8988T (cell line): ENCODE measurements at regions not wholly inside any gene's neighbourhood (a gene's known extent, or its start where the extent isn't known, plus 50 kb on each side); places are given as distances from the start of the nearest gene placed in this dataset.
"Not testable (repeated sequence)": the region's sequence is repeated elsewhere in the genome, so short reads cannot be mapped to it uniquely, and the experiment has no call there.

Experiments
- DNase-seq: peaks from one replicate; pipeline ENCODE4 v3.0.0; 2011

- DNase-seq = not testable (repeated sequence)
Measured at GRCh38 chr7:114076392-114077157, 157.8 kb upstream of the PPP1R3A start.

- DNase-seq = no peak
Measured at GRCh38 chr7:114073701-114074100, 154.9 kb upstream of the PPP1R3A start.

DNA sequence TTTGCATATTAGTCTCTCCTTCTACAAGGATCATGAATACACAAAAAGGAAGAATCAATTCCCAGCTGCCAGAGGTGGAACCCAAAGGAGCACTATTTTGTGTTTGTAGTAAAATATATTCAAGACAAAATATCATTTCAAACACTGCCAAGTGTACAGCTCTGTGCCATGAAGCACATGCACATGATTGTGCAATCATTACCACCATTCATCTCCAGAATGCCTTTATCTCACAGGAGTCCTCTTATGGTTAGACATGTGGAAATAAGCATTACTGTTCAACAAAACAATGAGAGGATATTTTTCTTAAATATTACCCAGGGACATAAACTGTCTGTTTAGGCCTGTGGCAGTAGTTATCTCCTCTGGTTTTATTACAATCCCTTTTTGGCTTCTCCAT is 151.4 kb upstream of the PPP1R3A start:
- no peak for DNase-seq

- DNase-seq = no peak
Measured at GRCh38 chr7:114062810-114063209, 144.0 kb upstream of the PPP1R3A start.

DNA sequence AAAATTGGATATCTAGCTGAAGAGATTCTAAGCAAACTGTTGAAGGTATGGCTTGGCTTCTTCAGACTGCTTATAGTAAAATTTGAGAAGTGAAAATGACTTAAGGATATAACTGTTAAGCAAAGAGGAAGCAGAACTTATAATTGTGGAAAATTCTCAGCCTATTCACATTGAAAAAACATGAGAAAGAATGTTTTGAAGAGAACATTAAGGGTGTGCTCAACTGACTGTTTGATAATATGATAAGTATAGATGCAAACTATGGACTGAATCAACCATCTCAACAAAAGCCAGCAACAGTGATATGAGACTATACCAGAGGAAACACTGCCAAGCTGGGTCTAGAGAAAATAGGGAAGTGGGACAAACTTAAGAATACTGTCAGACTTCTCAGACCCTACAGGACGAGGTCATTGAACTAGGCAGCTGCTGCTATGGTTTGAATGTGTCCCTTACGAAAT is 133.1 kb upstream of the PPP1R3A start:
- DNase-seq = no peak

- DNase-seq = no peak
Measured at GRCh38 chr7:114050571-114050970, 131.8 kb upstream of the PPP1R3A start.

DNA sequence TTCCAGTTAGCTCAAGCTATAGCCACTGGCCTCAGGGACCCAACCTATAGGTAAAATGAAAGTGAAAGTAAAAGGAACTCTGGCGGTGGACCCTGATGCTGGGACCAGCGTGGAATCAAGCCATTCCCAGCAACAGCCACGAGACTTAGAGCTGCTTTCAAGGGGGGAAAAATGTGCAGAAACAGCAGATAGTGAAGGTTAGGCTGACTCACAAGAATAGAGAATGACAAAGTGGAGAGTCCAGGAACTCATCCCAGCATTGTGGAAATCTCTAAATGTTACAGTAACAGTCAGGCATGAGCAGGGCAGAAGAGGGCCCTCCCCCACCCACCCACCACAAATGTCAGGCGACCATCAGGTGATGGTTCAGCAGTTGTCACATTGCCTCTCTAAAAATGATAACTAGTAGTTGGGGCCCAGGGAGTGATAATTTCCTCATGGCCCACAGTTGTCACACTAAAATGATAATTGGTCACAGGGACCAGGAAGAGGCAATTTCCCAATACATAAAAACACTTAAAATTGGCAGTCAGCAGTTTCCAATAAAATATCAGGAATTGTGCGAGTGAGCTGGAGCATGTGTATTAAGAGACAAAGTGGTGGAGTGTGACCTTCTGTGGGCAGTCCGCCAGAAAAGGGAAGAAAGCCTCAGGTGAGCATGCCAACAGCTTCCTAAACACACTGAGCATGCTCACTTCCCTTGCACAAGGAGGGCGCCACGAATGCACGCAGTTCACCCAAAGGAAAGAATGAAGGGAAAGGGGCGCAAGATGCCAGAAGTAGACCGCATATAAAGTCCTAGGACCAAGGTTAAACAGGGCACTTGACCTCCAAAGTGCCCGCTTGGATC is 129.8 kb upstream of the PPP1R3A start:
- peak; percentile 10 for DNase-seq

DNA sequence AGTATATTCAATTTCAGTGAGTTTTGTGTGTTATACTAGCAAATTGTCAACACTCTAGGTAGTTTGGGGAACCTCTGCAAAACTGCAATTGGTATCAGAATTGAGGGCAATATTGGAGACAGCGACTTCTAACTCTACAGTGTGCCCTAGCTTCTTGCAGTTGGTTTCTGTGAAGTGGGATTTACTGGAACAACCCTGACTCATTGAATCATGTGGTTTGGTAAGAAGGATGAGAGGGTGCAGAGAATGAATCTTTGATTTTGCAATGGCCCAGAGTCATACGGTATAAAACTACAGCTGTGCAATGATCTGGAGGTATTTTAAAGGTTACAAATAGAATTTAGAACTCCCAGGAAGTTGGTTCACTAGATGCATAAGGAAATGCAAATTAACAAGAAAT is 129.1 kb upstream of the PPP1R3A start:
- DNase-seq = no peak

DNA sequence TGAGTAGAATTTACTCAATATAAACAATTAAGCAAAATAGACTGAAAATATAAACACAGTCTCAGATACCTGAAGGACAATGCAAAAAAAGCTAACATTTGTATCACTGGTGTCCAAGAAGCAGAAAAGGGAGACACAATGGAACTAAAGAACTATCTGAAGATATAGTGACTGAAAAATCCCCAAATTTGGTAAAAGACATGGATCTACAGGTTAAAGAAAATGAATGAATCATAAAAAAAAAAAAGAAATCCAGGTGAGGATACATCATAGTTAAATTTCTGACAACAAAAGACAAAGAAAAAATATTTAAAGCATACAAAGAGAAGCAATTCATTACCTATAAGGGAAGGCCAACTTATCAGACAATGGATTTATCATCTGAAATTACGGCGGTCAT is 114.7 kb upstream of the PPP1R3A start:
- no peak for DNase-seq

DNA sequence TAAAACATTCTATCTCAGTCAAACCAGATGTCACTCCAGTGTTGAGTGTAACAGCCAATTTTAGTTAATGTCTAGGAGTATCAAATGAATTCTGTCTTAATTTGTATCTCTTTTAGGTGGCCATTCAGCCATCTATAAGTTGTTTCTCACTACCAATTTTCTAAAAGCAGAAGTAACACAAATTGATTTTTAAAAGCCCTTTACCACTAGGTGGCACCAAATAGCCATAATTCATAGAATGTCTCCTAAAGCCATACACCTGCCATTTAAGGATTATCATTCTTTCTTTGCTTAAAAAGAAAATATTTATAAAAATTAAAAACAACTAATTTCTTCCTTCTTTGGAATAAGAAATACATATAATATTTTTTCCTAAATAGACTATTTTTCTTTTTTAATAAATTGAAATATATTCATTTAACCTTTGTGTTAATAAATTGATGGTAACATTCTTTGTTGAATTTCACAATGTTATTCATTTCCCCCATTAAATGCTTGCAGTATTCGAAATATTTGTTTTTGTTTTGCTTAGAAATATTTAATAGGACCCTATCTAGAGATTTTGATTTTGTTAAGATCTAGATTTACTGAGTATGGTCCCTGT is 107.8 kb upstream of the PPP1R3A start:
- no peak for DNase-seq

GRCh38 chr7:114021135-114021534 is 102.3 kb upstream of the PPP1R3A start:
- DNase-seq = no peak

DNA sequence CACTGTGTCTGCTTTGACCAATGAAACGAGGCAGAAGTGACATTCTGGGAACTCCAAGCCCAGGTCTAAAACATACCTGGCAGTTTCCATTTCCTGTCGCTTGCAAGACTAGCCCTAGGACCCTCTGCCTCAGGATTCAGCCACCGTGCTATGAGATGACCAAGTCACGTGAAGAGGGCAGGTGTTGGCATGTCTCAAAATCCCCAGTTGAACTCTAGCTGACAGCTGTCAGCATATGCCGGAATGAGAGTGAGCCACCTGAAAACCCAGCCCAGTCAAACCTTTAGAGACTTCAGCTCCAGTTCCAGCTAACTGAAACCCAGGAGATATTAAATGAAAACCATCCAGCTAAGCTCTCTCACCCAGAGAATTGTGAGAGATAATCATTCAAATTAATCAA is 89.9 kb upstream of the PPP1R3A start:
- no peak for DNase-seq

DNA sequence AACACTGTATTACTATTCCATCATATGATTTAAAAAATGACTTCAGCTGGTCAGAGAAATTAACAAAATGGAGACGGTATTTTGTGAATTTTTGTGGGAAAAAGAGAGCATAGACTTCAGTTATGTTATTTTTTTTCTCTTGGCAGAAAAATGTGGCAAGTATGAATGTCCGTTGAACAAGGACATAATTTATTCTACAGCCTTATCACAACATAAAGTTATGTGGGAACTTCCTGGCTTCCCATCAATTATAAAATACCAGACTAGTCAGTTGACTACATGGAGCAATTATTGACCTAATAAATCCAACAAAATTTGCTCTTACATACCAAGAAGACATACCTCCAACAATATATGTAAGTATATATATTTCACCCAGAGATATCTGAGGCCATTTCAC is 88.6 kb upstream of the PPP1R3A start:
- no peak for DNase-seq

DNA sequence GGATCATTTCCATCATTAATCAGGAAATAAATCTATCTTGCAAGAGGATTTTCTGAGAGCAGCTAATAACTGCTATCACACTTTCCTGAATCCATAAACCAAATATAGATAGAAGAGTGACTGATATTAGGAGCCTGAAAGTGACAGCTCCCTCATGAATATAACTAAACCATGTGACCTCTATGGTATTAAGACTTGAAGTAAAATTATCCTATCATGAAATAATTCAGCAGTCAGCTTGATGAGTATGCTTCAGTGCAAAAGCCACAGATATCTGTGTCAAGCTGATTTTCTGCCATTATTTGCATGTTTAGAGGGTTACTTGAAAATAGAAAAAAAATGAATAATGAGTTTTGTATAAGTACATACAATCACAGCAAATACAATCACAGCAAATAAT is 80.1 kb upstream of the PPP1R3A start:
- no peak for DNase-seq

GRCh38 chr7:113996405-113996804 is 77.6 kb upstream of the PPP1R3A start:
- no peak for DNase-seq

DNA sequence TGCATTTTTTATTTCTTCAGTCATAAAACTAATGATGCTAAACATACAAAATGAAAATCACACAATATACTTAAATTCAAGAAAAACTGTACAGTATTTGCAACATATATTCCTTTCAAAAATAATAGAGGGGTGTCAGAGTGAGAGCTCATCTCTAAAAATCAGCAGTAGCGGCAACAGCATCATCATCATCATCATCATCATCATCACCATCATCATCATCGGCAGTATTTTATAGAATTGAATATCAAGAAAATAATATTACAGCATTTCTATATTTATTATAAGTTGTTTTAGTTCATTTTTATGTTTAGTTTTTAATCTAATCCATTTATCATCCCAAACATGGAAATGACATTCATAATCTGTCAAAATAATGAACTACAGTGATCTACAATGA is 67.4 kb upstream of the PPP1R3A start:
- DNase-seq = no peak

GRCh38 chr7:113976508-113976907 is 57.7 kb upstream of the PPP1R3A start:
- no peak for DNase-seq

- DNase-seq = no peak
Measured at GRCh38 chr7:113968713-113969112, 49.9 kb upstream of the PPP1R3A start.
